Cardiac muscle cell (in vitro differentiated cells and primary cell): ENCODE measurements at regions not wholly inside any gene's neighbourhood (a gene's known extent, or its start where the extent isn't known, plus 50 kb on each side); places are given as distances from the start of the nearest gene placed in this dataset.
"Not testable (repeated sequence)": the region's sequence is repeated elsewhere in the genome, so short reads cannot be mapped to it uniquely, and the experiment has no call there.

Source experiments
- DNase-seq, 2 donors: peaks; one replicate each; pipeline versions ENCODE4 v3.0.0 to v3.0.0-alpha.2; 2010 to 2017; ENCODE audit warnings: low read depth in 1 of 2, low spot score in 1 of 2
- H3K27ac ChIP-seq: fragments of 200-600 bp; sonication (generic); 2 replicates; pipeline ENCODE4 v1.5.1; 2016
- H3K27me3 ChIP-seq: fragments of 200-600 bp; sonication (generic); 2 replicates; pipeline ENCODE4 v1.6.0; 2016; ENCODE audit warnings: control low read depth
- H3K36me3 ChIP-seq: fragments of 200-600 bp; sonication (generic); 2 replicates; pipeline ENCODE4 v1.5.1; 2016; ENCODE audit warnings: control low read depth
- H3K4me1 ChIP-seq: fragments of 200-600 bp; sonication (generic); 2 replicates; pipeline ENCODE4 v1.8.1; 2017; ENCODE audit warnings: low read depth, mild to moderate bottlenecking, mixed run types
- H3K4me3 ChIP-seq: fragments of 200-600 bp; sonication (generic); 2 replicates; pipeline ENCODE4 v1.5.1; 2016; ENCODE audit warnings: mild to moderate bottlenecking
- H3K9me3 ChIP-seq: fragments of 200-600 bp; sonication (generic); 2 replicates; pipeline ENCODE4 v1.5.1; 2017; ENCODE audit warnings: low read depth, mild to moderate bottlenecking, control low read depth
- CTCF ChIP-seq: IDR thresholded peaks from 2 replicates; pipeline ENCODE4 v1.5.1; 2012; ENCODE audit warnings: low read depth, mild to moderate bottlenecking, low read length

DNA sequence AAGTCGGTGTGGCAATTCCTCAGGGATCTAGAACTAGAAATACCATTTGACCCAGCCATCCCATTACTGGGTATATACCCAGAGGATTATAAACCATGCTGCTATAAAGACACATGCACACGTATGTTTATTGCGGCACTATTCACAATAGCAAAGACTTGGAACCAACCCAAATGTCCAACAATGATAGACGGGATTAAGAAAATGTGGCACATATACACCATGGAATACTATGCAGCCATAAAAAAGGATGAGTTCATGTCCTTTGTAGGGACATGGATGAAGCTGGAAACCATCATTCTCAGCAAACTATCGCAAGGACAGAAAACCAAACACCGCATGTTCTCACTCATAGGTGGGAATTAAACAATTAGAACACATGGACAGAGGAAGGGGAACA, 80.6 kb upstream of the ST3GAL5 start:
- not testable (repeated sequence) for H3K27ac ChIP-seq, H3K4me3 ChIP-seq, DNase-seq, H3K9me3 ChIP-seq, H3K4me1 ChIP-seq, H3K27me3 ChIP-seq, H3K36me3 ChIP-seq

GRCh38 chr2:85965770-85966169, 77.0 kb upstream of the ST3GAL5 start:
- not testable (repeated sequence) for H3K36me3 ChIP-seq, DNase-seq, H3K9me3 ChIP-seq, H3K27me3 ChIP-seq, H3K4me1 ChIP-seq, H3K27ac ChIP-seq, H3K4me3 ChIP-seq

DNA sequence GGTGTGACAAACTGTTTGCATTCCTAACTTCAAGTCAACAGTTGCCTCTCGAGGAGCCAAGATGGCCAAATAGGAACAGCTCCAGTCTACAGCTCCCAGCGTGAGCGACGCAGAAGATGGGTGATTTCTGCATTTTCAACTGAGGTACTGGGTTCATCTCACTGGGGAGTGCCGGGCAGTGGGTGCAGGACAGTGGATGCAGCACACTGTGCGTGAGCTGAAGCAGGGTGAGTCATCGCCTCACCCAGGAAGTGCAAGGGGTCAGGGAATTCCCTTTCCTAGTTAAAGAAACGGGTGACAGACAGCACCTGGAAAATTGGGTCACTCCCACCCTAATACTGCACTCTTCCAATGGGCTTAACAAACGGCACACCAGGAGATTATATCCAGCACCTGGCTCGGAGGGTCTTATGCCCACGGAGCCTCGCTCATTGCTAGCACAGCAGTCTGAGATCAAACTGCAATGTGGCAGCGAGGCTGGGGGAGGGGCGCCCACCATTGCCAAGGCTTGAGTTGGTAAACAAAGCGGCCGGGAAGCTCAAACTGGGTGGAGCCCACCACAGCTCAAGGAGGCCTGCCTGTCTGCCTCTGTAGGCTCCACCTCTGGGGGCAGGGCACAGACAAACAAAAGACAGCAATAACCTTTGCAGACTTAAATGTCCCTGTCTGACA, 75.1 kb upstream of the ST3GAL5 start:
- not testable (repeated sequence) for H3K9me3 ChIP-seq, H3K36me3 ChIP-seq, H3K27me3 ChIP-seq, DNase-seq, H3K27ac ChIP-seq, H3K4me3 ChIP-seq, H3K4me1 ChIP-seq

- DNase-seq = no peak
- Histone ChIP-seq H3K27me3 (no peaks in the 10 kb centered on the region), H3K4me3 (no peak overlapping the region), H3K36me3 (no peaks in the 10 kb centered on the region), H3K9me3 (no peaks in the 10 kb centered on the region), H3K27ac (no peak overlapping the region), H3K4me1 (no peaks in the 10 kb centered on the region)
- TF ChIP-seq CTCF = no peak
Observed at GRCh38 chr2:85963068-85963467, 74.3 kb upstream of the ST3GAL5 start.

DNA sequence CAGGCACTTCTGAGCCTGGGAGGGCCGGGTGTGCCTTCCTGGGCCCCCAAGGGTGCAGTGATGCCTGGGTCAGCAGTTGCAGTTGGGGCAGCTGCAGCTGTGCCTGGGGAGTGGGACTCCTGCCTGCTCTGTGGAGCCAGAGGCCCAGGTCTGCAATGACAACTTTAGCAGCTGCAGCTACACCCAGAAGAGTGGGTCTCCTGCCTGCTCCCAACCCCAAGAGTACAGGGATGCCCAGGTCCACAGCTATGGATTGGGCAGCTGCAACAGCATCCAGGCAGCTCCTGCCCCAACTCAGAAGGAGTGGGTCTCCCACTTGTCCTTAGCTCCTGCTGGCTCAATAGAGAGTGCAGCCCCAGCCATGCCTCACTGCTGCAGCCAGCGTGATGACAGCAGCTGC, 73.0 kb upstream of the ST3GAL5 start:
- Histone ChIP-seq H3K27me3 (no peaks in the 10 kb centered on the region), H3K9me3 (no peaks in the 10 kb centered on the region), H3K36me3 (no peaks in the 10 kb centered on the region), H3K27ac (no peak overlapping the region), H3K4me1 (no peaks in the 10 kb centered on the region), H3K4me3 (no peak overlapping the region)
- no peak for TF ChIP-seq CTCF
- no peak for DNase-seq

DNA sequence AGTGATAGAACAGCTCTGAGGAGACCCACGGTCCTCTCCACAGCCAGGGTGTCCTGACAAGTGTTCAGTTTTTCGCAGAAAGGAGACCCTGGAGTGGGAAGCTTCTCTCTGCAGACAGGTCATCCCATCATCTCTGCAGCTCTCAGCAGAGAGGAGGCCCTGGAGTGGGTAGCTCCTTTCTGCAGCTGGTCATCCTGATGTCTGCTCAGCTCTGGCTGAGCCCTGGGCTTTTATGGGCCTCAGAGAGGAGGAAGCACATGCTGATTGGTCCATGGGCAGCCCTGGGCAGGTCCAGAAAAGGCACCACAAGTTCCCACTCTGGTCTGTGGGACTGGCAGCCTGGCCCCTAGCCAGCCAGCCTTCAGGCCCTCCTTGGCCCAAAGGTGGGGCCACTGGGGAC, 72.3 kb upstream of the ST3GAL5 start:
- no peaks in the 10 kb centered on the region for H3K4me1 ChIP-seq
- H3K4me3 ChIP-seq = no peak overlapping the region
- TF ChIP-seq CTCF = no peak
- no peaks in the 10 kb centered on the region for H3K36me3 ChIP-seq
- DNase-seq = no peak
- no peak overlapping the region for H3K27ac ChIP-seq
- no peaks in the 10 kb centered on the region for H3K9me3 ChIP-seq
- no peaks in the 10 kb centered on the region for H3K27me3 ChIP-seq

GRCh38 chr2:85959826-85960225, 71.0 kb upstream of the ST3GAL5 start:
- H3K9me3 ChIP-seq = no peaks in the 10 kb centered on the region
- no peaks in the 10 kb centered on the region for H3K4me1 ChIP-seq
- H3K36me3 ChIP-seq = no peaks in the 10 kb centered on the region
- no peak overlapping the region for H3K4me3 ChIP-seq
- DNase-seq = no peak
- H3K27ac ChIP-seq = no peak overlapping the region
- no peak for TF ChIP-seq CTCF
- H3K27me3 ChIP-seq = no peaks in the 10 kb centered on the region
